SU-DHL-6 (cell line): ENCODE measurements at regions not wholly inside any gene's neighbourhood (a gene's known extent, or its start where the extent isn't known, plus 50 kb on each side); places are given as distances from the start of the nearest gene placed in this dataset.

Source experiments
- H2AFZ ChIP-seq: fragments of 200-600 bp; sonication (generic); 2 replicates; pipeline ENCODE4 v1.6.1; 2014; ENCODE audit warnings: low read depth, mild to moderate bottlenecking, moderate library complexity, mixed read lengths, antibody characterized with exemption, low read length; ENCODE audit not compliant: severe bottlenecking
- H3F3A ChIP-seq: fragments of 200-600 bp; shearing (Covaris generic); 2 replicates; pipeline ENCODE4 v1.6.0; 2016; ENCODE audit warnings: antibody characterized with exemption, mild to moderate bottlenecking; ENCODE audit not compliant: insufficient read depth
- H3K27ac ChIP-seq: fragments of 200-600 bp; sonication (generic); 2 replicates; pipeline ENCODE4 v1.5.1; 2016; ENCODE audit warnings: low read depth, mild to moderate bottlenecking, low read length, moderate library complexity, mixed read lengths
- H3K27me3 ChIP-seq: fragments of 200-600 bp; sonication (generic), shearing (Covaris generic); 2 replicates; pipeline ENCODE4 v1.6.0; 2014; ENCODE audit warnings: mild to moderate bottlenecking, low read length
- H3K36me3 ChIP-seq: fragments of 200-600 bp; sonication (generic); 2 replicates; pipeline ENCODE4 v1.6.1; 2014; ENCODE audit warnings: mild to moderate bottlenecking, low read length, mixed read lengths
- H3K4me2 ChIP-seq: fragments of 300-600, 200-600 bp; shearing (Covaris generic), sonication (generic); 2 replicates; pipeline ENCODE4 v1.6.0; 2014; ENCODE audit warnings: low read length, low read depth, mild to moderate bottlenecking; ENCODE audit not compliant: poor library complexity, severe bottlenecking
- H3K4me3 ChIP-seq: fragments of 200-600 bp; sonication (generic); 2 replicates; pipeline ENCODE4 v1.5.1; 2014; ENCODE audit warnings: antibody characterized with exemption, low read length, mild to moderate bottlenecking, mixed read lengths; ENCODE audit not compliant: insufficient read depth, poor library complexity, severe bottlenecking
- H3K79me2 ChIP-seq: fragments of 200-600 bp; sonication (generic); 2 replicates; pipeline ENCODE4 v1.6.1; 2014; ENCODE audit warnings: mild to moderate bottlenecking, low read length, moderate library complexity; ENCODE audit not compliant: insufficient read depth
- H3K9ac ChIP-seq: fragments of 200-600 bp; sonication (generic); 2 replicates; pipeline ENCODE4 v1.7.0; 2014; ENCODE audit warnings: mild to moderate bottlenecking, low read length
- H3K9me2 ChIP-seq: fragments of 200-600 bp; sonication (generic); replicated peaks from 2 replicates; pipeline ENCODE4 v1.6.1; 2014; ENCODE audit warnings: low read length; ENCODE audit not compliant: insufficient read depth
- H3K9me3 ChIP-seq: fragments of 200-600 bp; sonication (generic); 2 replicates; pipeline ENCODE4 v1.6.1; 2014; ENCODE audit warnings: low read length, mixed read lengths; ENCODE audit not compliant: insufficient read depth
- H4K20me1 ChIP-seq: fragments of 200-600 bp; sonication (generic); 2 replicates; pipeline ENCODE4 v1.6.1; 2014; ENCODE audit warnings: low read depth, mild to moderate bottlenecking, antibody characterized with exemption, low read length, moderate library complexity, mixed read lengths
- EZH2phosphoT487 ChIP-seq: fragments of 200-600 bp; sonication (generic), shearing (Covaris generic); conservative IDR thresholded peaks from 2 replicates; pipeline ENCODE4 v1.6.1; 2018; ENCODE audit warnings: mild to moderate bottlenecking, antibody characterized with exemption, low read length, moderate library complexity, mixed read lengths
- TF ChIP-seq, protein P1 (sequence below): fragments of 200-600 bp; sonication (generic); IDR thresholded peaks from one replicate; pipeline ENCODE4 v1.5.1; 2017; ENCODE audit warnings: antibody characterized with exemption, mild to moderate bottlenecking, low read length, moderate library complexity; ENCODE audit not compliant: insufficient read depth, poor library complexity, severe bottlenecking

GRCh38 chr20:11448554-11448953 is 469.1 kb upstream of the BTBD3 start:
- H3K79me2 ChIP-seq, result no peaks in the 10 kb centered on the region
- no peaks in the 10 kb centered on the region for H3K9me3 ChIP-seq
- no peaks in the 10 kb centered on the region for H3K9me2 ChIP-seq
- H4K20me1 ChIP-seq, result no peaks in the 10 kb centered on the region
- H3K27me3 ChIP-seq, result no peaks in the 10 kb centered on the region
- no peaks in the 10 kb centered on the region for H3K36me3 ChIP-seq
- H2AFZ ChIP-seq, result no peak overlapping the region
- no peak overlapping the region for H3K9ac ChIP-seq
- H3K27ac ChIP-seq, result no peak overlapping the region
- H3K4me2 ChIP-seq, result no peak overlapping the region
- no peak for TF ChIP-seq EZH2phosphoT487
- TF ChIP-seq, protein P1, sequence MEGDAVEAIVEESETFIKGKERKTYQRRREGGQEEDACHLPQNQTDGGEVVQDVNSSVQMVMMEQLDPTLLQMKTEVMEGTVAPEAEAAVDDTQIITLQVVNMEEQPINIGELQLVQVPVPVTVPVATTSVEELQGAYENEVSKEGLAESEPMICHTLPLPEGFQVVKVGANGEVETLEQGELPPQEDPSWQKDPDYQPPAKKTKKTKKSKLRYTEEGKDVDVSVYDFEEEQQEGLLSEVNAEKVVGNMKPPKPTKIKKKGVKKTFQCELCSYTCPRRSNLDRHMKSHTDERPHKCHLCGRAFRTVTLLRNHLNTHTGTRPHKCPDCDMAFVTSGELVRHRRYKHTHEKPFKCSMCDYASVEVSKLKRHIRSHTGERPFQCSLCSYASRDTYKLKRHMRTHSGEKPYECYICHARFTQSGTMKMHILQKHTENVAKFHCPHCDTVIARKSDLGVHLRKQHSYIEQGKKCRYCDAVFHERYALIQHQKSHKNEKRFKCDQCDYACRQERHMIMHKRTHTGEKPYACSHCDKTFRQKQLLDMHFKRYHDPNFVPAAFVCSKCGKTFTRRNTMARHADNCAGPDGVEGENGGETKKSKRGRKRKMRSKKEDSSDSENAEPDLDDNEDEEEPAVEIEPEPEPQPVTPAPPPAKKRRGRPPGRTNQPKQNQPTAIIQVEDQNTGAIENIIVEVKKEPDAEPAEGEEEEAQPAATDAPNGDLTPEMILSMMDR, result no peak
- no peak overlapping the region for H3K4me3 ChIP-seq
- no peaks in the 10 kb centered on the region for H3F3A ChIP-seq

- Histone ChIP-seq H3K79me2 (no peaks in the 10 kb centered on the region), H3K27me3 (no peaks in the 10 kb centered on the region), H3K9me2 (no peaks in the 10 kb centered on the region), H4K20me1 (no peaks in the 10 kb centered on the region), H3K9ac (no peak overlapping the region), H3K4me3 (no peak overlapping the region), H3K27ac (no peak overlapping the region), H3F3A (no peaks in the 10 kb centered on the region), H3K9me3 (no peaks in the 10 kb centered on the region), H2AFZ (no peak overlapping the region), H3K4me2 (no peak overlapping the region), H3K36me3 (no peaks in the 10 kb centered on the region)
- TF ChIP-seq, protein P1, result no peak
- no peak for TF ChIP-seq EZH2phosphoT487
These were observed 465.9 kb upstream of the BTBD3 start for GRCh38 chr20:11451793-11452291.

DNA sequence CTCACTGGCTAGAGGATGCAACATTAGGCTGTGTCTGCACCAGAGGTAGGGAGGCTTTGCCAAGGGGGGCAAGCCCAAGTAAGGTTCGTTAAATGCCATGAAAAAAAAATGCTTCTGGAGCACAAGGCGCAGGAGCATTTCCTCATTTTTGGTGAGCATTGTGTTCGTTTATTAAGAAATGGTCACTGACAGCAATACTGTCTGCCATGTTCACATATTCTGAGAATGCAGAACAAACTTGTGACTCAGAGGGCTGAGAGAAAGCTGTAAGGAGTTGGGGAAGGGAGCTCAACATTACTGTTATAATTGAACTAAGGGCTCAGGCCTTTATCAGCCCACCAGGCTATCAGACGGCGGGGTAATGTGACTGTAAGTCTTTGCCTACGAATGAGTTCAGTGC is 465.4 kb upstream of the BTBD3 start:
- H4K20me1 ChIP-seq, result no peaks in the 10 kb centered on the region
- no peak overlapping the region for H3K27ac ChIP-seq

More for the DNA sequence above, 465.4 kb upstream of the BTBD3 start:
- Histone ChIP-seq H3K27me3 (no peaks in the 10 kb centered on the region), H3K9me2 (no peaks in the 10 kb centered on the region), H3K79me2 (no peaks in the 10 kb centered on the region), H3K4me3 (no peak overlapping the region), H2AFZ (no peak overlapping the region), H3K9ac (no peak overlapping the region), H3F3A (no peaks in the 10 kb centered on the region), H3K9me3 (no peaks in the 10 kb centered on the region), H3K36me3 (no peaks in the 10 kb centered on the region), H3K4me2 (no peak overlapping the region)
- TF ChIP-seq EZH2phosphoT487, result no peak
- TF ChIP-seq, protein P1, result no peak
